Endothelial cell (in vitro differentiated cells): ENCODE measurements at regions not wholly inside any gene's neighbourhood (a gene's known extent, or its start where the extent isn't known, plus 50 kb on each side); places are given as distances from the start of the nearest gene placed in this dataset.
"Not testable (repeated sequence)": the region's sequence is repeated elsewhere in the genome, so short reads cannot be mapped to it uniquely, and the experiment has no call there.

ENCODE experiments used
- DNase-seq: peaks from one replicate; pipeline ENCODE4 v3.0.0; 2021; ENCODE audit warnings: low spot score
- H3K27ac Mint-ChIP-seq: one replicate; pipeline ENCODE4 v1.8.0; 2021; ENCODE audit warnings: mixed read lengths, inconsistent platforms; ENCODE audit not compliant: unreplicated experiment
- H3K27me3 Mint-ChIP-seq: one replicate; pipeline ENCODE4 v1.8.0; 2021; ENCODE audit warnings: mild to moderate bottlenecking, moderate library complexity, mixed read lengths, inconsistent platforms; ENCODE audit not compliant: unreplicated experiment
- H3K36me3 Mint-ChIP-seq: one replicate; pipeline ENCODE4 v1.8.0; 2021; ENCODE audit warnings: mild to moderate bottlenecking, low read depth, mixed read lengths, inconsistent platforms; ENCODE audit not compliant: unreplicated experiment
- H3K4me1 Mint-ChIP-seq: one replicate; pipeline ENCODE4 v1.8.0; 2021; ENCODE audit warnings: mild to moderate bottlenecking, mixed read lengths, inconsistent platforms; ENCODE audit not compliant: unreplicated experiment
- H3K4me3 Mint-ChIP-seq: one replicate; pipeline ENCODE4 v1.8.0; 2021; ENCODE audit warnings: mild to moderate bottlenecking, mixed read lengths, inconsistent platforms; ENCODE audit not compliant: unreplicated experiment
- H3K9me3 Mint-ChIP-seq: one replicate; pipeline ENCODE4 v1.8.0; 2021; ENCODE audit warnings: mixed read lengths, inconsistent platforms; ENCODE audit not compliant: unreplicated experiment
- CTCF ChIP-seq: fragments of 200-600 bp; sonication (generic); IDR thresholded peaks from one replicate; pipeline ENCODE4 v1.5.0; 2021; ENCODE audit warnings: antibody characterized with exemption; ENCODE audit not compliant: unreplicated experiment

GRCh38 chr15:32253958-32254357, 149.1 kb downstream of the GOLGA8K start:
- H3K9me3 Mint-ChIP-seq, H3K36me3 Mint-ChIP-seq, DNase-seq, H3K4me1 Mint-ChIP-seq, H3K27me3 Mint-ChIP-seq, H3K4me3 Mint-ChIP-seq, H3K27ac Mint-ChIP-seq: not testable (repeated sequence)

- H3K4me3 Mint-ChIP-seq, DNase-seq, H3K27me3 Mint-ChIP-seq, H3K36me3 Mint-ChIP-seq, H3K4me1 Mint-ChIP-seq, H3K27ac Mint-ChIP-seq, H3K9me3 Mint-ChIP-seq: not testable (repeated sequence)
These were observed 153.9 kb downstream of the GOLGA8K start for GRCh38 chr15:32249207-32249606.

GRCh38 chr15:32243727-32244126, 159.4 kb downstream of the GOLGA8K start:
- H3K27ac Mint-ChIP-seq, H3K4me1 Mint-ChIP-seq, H3K9me3 Mint-ChIP-seq, H3K27me3 Mint-ChIP-seq, DNase-seq, H3K36me3 Mint-ChIP-seq, H3K4me3 Mint-ChIP-seq: not testable (repeated sequence)

- not testable (repeated sequence) for DNase-seq, H3K27ac Mint-ChIP-seq, H3K4me3 Mint-ChIP-seq, H3K9me3 Mint-ChIP-seq, H3K27me3 Mint-ChIP-seq, H3K4me1 Mint-ChIP-seq, H3K36me3 Mint-ChIP-seq
These were observed 160.1 kb downstream of the GOLGA8K start for GRCh38 chr15:32242780-32243528.

- not testable (repeated sequence) for H3K4me1 Mint-ChIP-seq, H3K27me3 Mint-ChIP-seq
These were observed 175.5 kb downstream of the GOLGA8K start for GRCh38 chr15:32227410-32228114.

GRCh38 chr15:32222716-32223115, 180.4 kb downstream of the GOLGA8K start:
- TF ChIP-seq CTCF: no peak
- H3K36me3 Mint-ChIP-seq: no peaks in the 10 kb centered on the region
- H3K9me3 Mint-ChIP-seq: no peaks in the 10 kb centered on the region
- H3K27me3 Mint-ChIP-seq: no peaks in the 10 kb centered on the region
- no peak for DNase-seq
- H3K27ac Mint-ChIP-seq: no peak overlapping the region
- H3K4me3 Mint-ChIP-seq: no peak overlapping the region
- no peaks in the 10 kb centered on the region for H3K4me1 Mint-ChIP-seq

More at GRCh38 chr15:32227410-32228114, 175.5 kb downstream of the GOLGA8K start:
- H3K27ac Mint-ChIP-seq, H3K36me3 Mint-ChIP-seq, H3K9me3 Mint-ChIP-seq, DNase-seq, H3K4me3 Mint-ChIP-seq: not testable (repeated sequence)
